Cardiac muscle cell (in vitro differentiated cells and primary cell): ENCODE measurements at regions not wholly inside any gene's neighbourhood (a gene's known extent, or its start where the extent isn't known, plus 50 kb on each side); places are given as distances from the start of the nearest gene placed in this dataset.

Experiments
- DNase-seq, 2 donors: peaks; one replicate each; pipeline versions ENCODE4 v3.0.0 to v3.0.0-alpha.2; 2010 to 2017; ENCODE audit warnings: low read depth in 1 of 2, low spot score in 1 of 2
- H3K27ac ChIP-seq: fragments of 200-600 bp; sonication (generic); 2 replicates; pipeline ENCODE4 v1.5.1; 2016
- H3K27me3 ChIP-seq: fragments of 200-600 bp; sonication (generic); 2 replicates; pipeline ENCODE4 v1.6.0; 2016; ENCODE audit warnings: control low read depth
- H3K36me3 ChIP-seq: fragments of 200-600 bp; sonication (generic); 2 replicates; pipeline ENCODE4 v1.5.1; 2016; ENCODE audit warnings: control low read depth
- H3K4me1 ChIP-seq: fragments of 200-600 bp; sonication (generic); 2 replicates; pipeline ENCODE4 v1.8.1; 2017; ENCODE audit warnings: low read depth, mild to moderate bottlenecking, mixed run types
- H3K4me3 ChIP-seq: fragments of 200-600 bp; sonication (generic); 2 replicates; pipeline ENCODE4 v1.5.1; 2016; ENCODE audit warnings: mild to moderate bottlenecking
- H3K9me3 ChIP-seq: fragments of 200-600 bp; sonication (generic); 2 replicates; pipeline ENCODE4 v1.5.1; 2017; ENCODE audit warnings: low read depth, mild to moderate bottlenecking, control low read depth
- CTCF ChIP-seq: IDR thresholded peaks from 2 replicates; pipeline ENCODE4 v1.5.1; 2012; ENCODE audit warnings: low read depth, mild to moderate bottlenecking, low read length

DNA sequence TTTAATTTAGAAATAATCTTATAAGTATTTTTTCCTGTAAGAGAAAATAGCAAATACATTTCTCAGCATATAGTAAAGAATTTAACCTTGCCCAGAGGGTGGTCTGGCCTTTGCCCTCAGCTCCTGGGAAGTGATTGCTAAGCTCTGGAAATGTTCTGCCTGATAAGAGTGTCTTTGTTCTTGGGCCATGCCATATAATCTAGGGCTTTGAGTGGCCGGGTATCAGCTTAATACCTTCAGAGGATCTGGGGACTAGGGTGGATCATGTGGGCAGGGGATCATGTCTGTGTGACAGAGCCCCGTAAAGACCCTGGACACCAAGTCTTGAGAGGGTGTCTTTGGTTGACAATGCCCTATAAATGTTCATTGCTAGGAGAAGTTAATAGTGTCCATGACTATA lies 1032.4 kb upstream of the MIR17HG start:
- Histone ChIP-seq H3K4me3 (no peak overlapping the region), H3K36me3 (no peaks in the 10 kb centered on the region), H3K4me1 (peaks cover 8% of the 10 kb centered on the region), H3K27me3 (no peaks in the 10 kb centered on the region), H3K27ac (peak overlapping the region; percentile 2), H3K9me3 (no peaks in the 10 kb centered on the region)
- peak in 1 of 2 donors; percentile 26 for DNase-seq
- no peak for TF ChIP-seq CTCF

- no peaks in the 10 kb centered on the region for H3K9me3 ChIP-seq
Observed at GRCh38 chr13:90320664-90321063, 1026.8 kb upstream of the MIR17HG start.

DNA sequence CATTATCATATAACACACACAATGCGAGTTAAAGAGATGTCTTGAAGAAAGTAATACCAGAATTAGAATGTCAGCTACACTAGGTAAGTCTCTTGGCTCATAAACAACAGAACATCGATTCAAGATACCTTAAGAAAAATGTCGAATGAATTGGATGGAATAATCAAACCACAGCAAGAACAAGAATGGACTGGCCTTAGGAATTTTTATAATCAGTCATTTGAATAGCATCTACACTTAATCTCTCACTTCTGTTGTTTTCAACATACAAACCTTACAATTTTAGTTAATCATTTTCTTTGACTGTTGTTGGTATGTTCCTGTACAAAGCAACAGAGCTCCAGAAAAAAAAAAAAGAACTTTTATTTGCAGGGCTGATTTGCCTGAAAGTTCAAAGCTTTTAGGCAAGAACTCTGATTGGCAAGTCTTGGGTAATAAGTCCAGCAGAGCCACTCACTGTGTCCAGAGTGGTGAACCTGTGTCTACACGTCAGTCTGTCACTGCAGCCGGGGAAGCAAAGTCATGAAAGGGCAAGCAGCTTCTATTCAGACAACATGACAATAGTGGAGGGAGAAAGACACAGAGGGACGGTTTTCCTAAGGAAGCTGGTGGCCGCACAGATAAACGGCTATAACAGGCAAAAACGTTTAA lies 1026.1 kb upstream of the MIR17HG start:
- Histone ChIP-seq H3K4me1 (no peaks in the 10 kb centered on the region), H3K27ac (no peak overlapping the region), H3K36me3 (no peaks in the 10 kb centered on the region), H3K27me3 (no peaks in the 10 kb centered on the region), H3K9me3 (no peaks in the 10 kb centered on the region), H3K4me3 (no peak overlapping the region)
- TF ChIP-seq CTCF = no peak
- DNase-seq = peak in 1 of 2 donors; percentile 4

More at GRCh38 chr13:90320664-90321063, 1026.8 kb upstream of the MIR17HG start:
- no peak for TF ChIP-seq CTCF
- no peaks in the 10 kb centered on the region for H3K4me1 ChIP-seq
- H3K4me3 ChIP-seq = no peak overlapping the region
- no peak overlapping the region for H3K27ac ChIP-seq
- no peaks in the 10 kb centered on the region for H3K36me3 ChIP-seq
- DNase-seq = no peak
- H3K27me3 ChIP-seq = no peaks in the 10 kb centered on the region

DNA sequence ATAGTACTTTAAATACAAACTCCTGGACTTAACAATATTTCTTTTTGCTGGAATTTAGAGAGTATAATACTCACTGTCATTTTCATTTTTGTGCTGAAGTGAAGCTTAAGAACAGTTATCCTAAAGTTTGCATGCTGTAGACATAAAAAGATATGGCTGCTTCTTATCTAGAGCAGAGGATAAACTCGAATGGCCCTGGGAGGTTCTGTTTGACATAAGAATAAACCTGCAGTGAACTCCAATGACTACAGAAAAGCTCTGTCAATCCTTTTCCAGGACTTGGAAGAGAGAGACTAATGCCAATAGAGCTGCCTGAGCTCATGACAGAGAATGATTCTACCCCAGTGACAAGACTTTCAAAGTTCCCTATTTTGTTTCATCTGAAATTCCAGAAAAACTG lies 1017.8 kb upstream of the MIR17HG start:
- Histone ChIP-seq H3K4me3 (no peak overlapping the region), H3K27me3 (no peaks in the 10 kb centered on the region), H3K27ac (no peak overlapping the region), H3K36me3 (no peaks in the 10 kb centered on the region), H3K4me1 (no peaks in the 10 kb centered on the region), H3K9me3 (no peaks in the 10 kb centered on the region)
- peak in 1 of 2 donors; percentile 6 for DNase-seq
- TF ChIP-seq CTCF = no peak

DNA sequence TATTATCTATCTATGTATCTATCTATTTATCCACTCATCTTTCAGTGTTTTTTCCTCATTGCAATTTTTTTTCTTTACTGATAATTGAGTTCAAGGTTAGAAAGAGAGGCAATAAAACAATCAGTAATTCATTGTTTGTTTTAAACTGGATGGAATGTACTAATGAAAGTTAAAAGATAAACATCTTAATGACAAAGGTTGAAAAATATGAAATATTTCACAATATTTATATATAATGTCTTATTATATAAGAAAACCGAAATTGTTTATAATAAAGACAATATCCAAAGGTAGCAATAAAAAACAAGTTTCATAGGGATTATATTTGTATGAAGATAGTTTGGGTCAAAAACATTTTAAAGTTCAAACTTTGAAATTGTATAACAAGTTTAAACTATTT lies 1015.5 kb upstream of the MIR17HG start:
- TF ChIP-seq CTCF = no peak
- H3K9me3 ChIP-seq = no peaks in the 10 kb centered on the region
- H3K27ac ChIP-seq = no peak overlapping the region
- DNase-seq = no peak
- no peaks in the 10 kb centered on the region for H3K27me3 ChIP-seq
- no peaks in the 10 kb centered on the region for H3K36me3 ChIP-seq
- H3K4me1 ChIP-seq = no peaks in the 10 kb centered on the region
- H3K4me3 ChIP-seq = no peak overlapping the region
